ENCODE measurements at regions not wholly inside any gene's neighbourhood (a gene's known extent, or its start where the extent isn't known, plus 50 kb on each side); places are given as distances from the start of the nearest gene placed in this dataset.
A peak's percentile ranks its signal among the peaks of the same experiment; 100 is the strongest.
"Not testable (repeated sequence)": the region's sequence is repeated elsewhere in the genome, so short reads cannot be mapped to it uniquely, and the experiment has no call there.

DNA sequence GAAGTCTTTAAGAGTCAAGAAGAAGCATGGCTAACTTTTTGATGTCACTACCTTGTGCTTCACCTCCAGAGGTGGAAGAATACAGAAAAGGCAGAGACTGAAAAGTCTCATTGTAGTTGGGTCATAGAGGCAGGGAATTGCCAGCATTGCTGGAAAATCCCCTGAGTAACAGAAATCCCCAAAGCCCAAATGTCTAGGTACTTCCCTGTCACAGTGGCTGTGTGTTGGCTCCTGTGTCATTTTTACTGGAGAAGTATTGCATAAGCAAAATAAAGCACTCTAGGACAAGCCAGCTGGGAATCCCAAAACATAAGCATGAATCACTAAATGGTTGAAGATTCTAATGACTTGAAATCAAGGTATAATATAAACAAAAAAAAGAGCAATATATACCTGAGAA is 114.4 kb downstream of the KLRB1 start:
- H3K4me3 ChIP-seq; intact Hi-C loops (cut with DNase I; ENCODE audit: low total_unique reads); H3K4me1 ChIP-seq; H3K36me3 ChIP-seq; H3K27ac ChIP-seq; DNase-seq; H3K27me3 ChIP-seq; H3K9me3 ChIP-seq: not testable (repeated sequence)

DNA sequence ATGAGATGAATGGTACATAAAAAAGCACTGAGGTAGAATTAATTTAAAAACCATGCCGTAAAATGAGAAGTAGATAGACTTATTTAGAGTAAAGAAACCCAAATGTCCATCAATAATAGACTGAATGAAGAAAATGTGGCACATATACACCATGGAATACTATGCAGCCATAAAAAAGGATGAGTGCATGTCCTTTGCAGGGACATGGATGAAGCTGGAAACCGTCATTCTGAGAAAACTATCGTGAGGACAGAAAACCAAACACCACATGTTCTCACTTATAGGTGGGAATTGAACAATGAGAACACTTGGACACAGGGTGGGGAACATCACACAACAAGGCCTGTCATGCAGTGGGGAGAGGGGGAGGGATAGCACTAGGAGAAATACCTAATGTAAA is 126.4 kb downstream of the KLRB1 start:
- intact Hi-C loops (cut with DNase I; ENCODE audit: low total_unique reads); H3K36me3 ChIP-seq: not testable (repeated sequence)

DNA sequence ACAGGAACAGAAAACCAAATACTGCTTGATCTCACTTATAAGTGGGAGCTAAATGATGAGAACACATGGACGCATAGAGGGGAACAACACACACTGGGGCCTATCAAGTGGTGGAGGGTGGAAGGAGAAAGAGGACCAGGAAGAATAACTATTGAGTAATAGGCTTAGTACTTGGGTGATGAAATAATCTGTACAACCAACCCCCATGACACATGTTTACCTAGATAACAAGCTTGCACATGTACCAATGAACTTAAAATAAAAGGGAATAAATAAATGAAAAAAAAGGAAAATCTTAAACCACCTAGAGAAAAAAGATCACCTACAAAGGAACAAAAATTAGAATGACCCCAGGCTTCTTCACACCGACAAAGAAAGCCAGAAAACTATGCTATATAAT is 133.5 kb downstream of the KLRB1 start:
- H3K36me3 ChIP-seq; DNase-seq; H3K4me1 ChIP-seq; intact Hi-C loops (cut with DNase I; ENCODE audit: low total_unique reads); H3K27me3 ChIP-seq; H3K27ac ChIP-seq; H3K4me3 ChIP-seq; H3K9me3 ChIP-seq: not testable (repeated sequence)
- WGBS, 5 donors, result 47 to 91% (median 75%) methylated on average over 2 of the region's 2 CpGs

More for the DNA sequence above, 126.4 kb downstream of the KLRB1 start:
- DNase-seq, H3K27ac ChIP-seq, H3K27me3 ChIP-seq, H3K9me3 ChIP-seq, H3K4me3 ChIP-seq, H3K4me1 ChIP-seq: not testable (repeated sequence)
- 92 to 98% (median 93%) methylated on average over 3 of the region's 3 CpGs; no CpG with 5 or more reads in 2 of the 5 donors for WGBS, 5 donors

DNA sequence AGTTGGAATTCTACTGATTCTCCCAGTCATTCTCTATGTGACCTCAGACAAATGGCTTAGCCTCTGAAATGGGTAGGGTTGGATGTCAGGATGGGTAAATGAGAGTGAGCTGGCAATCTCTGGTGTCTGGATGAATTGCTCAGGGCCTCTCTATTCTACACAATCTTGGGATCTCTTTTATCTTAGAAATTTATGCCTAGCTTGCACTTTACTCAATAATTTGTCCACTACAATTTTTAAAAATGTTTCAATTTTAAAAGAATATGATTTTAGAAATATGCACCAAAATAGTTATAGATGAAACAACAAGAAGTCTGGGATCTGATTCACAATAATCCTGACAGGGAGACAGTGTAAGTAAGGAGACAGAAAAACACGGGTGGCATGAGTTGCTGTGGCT is 134.1 kb downstream of the KLRB1 start:
- H3K4me1 ChIP-seq; intact Hi-C loops (cut with DNase I; ENCODE audit: low total_unique reads); DNase-seq; H3K9me3 ChIP-seq; H3K36me3 ChIP-seq; H3K4me3 ChIP-seq; H3K27me3 ChIP-seq; H3K27ac ChIP-seq: not testable (repeated sequence)
- WGBS, 5 donors, result 94 to 100% (median 100%) methylated on average over 1 of the region's 1 CpG

DNA sequence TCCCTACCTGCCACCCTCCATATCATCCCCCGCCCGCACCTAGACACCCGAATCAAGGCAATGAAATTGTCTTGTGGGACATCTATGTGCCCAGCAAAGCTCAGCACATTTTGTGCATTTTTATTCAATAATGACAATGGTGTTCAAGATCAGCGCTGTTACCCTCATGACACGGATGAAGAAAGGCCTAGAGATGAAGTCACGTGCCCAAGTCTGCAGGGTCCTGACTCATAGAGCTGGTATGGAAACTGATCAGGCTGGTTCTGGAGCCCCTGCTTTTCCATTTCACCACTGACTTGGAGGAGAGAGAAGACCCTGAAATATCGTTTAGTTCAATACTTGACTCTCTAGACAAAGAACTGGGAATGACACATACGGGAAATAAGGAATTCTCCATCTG is 136.2 kb downstream of the KLRB1 start:
- H3K36me3 ChIP-seq; H3K4me1 ChIP-seq; H3K4me3 ChIP-seq; H3K27me3 ChIP-seq; H3K9me3 ChIP-seq; DNase-seq; H3K27ac ChIP-seq; intact Hi-C loops (cut with DNase I; ENCODE audit: low total_unique reads): not testable (repeated sequence)
- WGBS, 5 donors, result 92 to 96% (median 94%) methylated on average over 6 to 8 of the region's 8 CpGs

DNA sequence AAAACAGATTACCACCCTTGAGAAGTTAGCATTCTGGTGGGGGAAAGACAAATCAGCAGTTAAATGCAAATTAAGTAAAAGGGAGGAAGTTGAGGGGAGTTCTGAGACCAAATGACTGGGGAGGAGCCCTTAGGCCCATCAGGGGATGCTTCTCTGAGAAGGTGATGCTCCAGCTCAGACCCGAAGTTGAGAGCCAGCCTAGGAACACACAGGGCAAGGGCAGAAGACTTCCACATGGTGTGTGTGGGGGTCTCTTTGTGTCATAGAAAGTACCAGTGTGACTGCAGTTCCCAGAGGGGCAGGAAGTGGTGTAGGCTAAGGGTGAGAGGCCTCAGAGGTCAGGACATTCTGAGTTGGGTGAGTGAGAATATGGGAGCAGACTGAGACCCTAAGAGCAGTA is 137.3 kb downstream of the KLRB1 start:
- H3K27ac ChIP-seq; H3K9me3 ChIP-seq; intact Hi-C loops (cut with DNase I; ENCODE audit: low total_unique reads); H3K4me1 ChIP-seq; DNase-seq; H3K36me3 ChIP-seq; H3K27me3 ChIP-seq; H3K4me3 ChIP-seq: not testable (repeated sequence)
- WGBS, 5 donors, result 71 to 84% (median 78%) methylated on average over 1 of the region's 1 CpG

DNA sequence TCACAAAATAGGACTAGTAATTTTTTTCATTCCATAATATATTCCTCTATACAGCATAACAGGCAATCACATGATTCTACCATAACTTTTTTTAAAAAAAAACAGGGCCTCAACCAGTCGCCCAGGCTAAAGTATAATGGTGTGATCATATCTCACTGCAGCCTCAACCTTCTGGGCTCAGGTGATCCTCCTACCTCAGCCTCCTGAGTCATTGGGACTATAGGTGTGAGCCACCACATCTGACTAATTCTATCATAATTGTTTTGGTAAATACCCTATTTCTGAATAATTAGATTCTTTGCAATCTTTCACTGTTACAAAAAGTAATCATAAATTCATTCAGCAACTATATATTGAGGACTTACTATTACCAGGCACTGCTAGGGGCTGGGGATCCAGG is 137.8 kb downstream of the KLRB1 start:
- H3K36me3 ChIP-seq; H3K27me3 ChIP-seq; H3K9me3 ChIP-seq; intact Hi-C loops (cut with DNase I; ENCODE audit: low total_unique reads); H3K4me1 ChIP-seq; H3K4me3 ChIP-seq; H3K27ac ChIP-seq; DNase-seq: not testable (repeated sequence)
- WGBS, 5 donors, result 0 to 92% (median 50%) methylated on average over 1 of the region's 1 CpG

DNA sequence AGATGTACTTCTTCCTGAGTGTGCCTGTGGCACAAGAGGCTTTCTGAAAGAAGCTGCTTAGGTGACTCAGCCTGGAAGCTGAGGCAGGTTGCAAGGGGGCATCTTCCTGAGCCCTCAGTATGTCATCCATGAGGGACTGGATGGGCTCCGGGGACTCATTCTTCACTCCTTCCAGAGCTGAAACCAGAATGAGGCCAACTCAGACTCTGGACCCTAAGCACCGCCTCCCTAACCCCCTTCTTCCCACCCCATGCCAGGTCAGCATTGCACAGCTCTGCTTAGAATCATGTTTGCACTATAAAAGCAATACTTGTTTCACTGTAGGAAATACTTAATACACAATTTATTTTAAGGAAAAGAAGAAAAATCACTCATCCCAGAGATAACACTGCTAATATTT is 138.3 kb downstream of the KLRB1 start:
- intact Hi-C loops (cut with DNase I; ENCODE audit: low total_unique reads), result not testable (repeated sequence)

DNA sequence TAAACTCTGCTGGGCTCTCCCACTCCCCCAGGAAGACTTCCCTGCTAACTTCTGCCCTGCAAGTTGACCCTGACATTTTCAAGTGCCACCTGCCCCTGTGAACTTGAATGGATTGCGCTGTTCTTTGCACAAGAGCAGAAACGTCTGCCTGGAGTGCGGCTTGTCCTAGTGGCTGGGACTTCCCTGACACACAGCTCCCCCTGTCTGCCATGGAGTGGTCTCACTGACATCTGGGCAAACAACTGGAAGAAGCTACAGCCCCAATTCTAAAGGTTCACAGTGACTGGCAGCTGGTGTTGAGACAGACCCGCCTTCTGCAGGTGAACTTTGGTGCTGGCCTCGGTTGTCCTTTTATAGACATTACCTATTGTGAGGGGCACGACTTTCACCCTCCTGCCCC is 138.7 kb downstream of the KLRB1 start:
- H3K9me3 ChIP-seq; H3K4me3 ChIP-seq; intact Hi-C loops (cut with DNase I; ENCODE audit: low total_unique reads): not testable (repeated sequence)

More for the DNA sequence above, 138.3 kb downstream of the KLRB1 start:
- WGBS, 5 donors, result 75 to 89% (median 84%) methylated on average over 2 of the region's 2 CpGs
- not testable (repeated sequence) for H3K4me1 ChIP-seq, H3K9me3 ChIP-seq, H3K27ac ChIP-seq, H3K4me3 ChIP-seq, H3K27me3 ChIP-seq, H3K36me3 ChIP-seq, DNase-seq

DNA sequence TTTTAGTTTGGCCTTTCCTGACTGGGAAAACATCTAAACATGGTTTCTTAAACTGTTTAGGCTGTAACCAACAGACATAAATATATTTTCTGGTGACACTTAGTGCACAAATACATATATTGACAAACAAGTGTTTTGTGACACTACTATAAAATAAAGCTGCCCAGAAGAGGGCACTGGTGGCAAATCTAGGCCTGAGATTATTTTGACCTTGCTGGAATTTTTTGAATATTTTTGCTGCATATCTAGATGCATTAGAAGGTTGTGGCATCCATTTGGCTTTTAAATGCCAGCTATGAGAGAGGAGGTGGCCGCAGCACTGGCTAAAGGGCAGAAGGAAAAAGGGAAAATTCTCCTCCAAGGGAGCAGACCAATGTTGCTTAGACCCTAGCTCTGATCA is 139.6 kb downstream of the KLRB1 start:
- H3K27ac ChIP-seq; H3K36me3 ChIP-seq; H3K27me3 ChIP-seq; intact Hi-C loops (cut with DNase I; ENCODE audit: low total_unique reads); DNase-seq; H3K4me1 ChIP-seq; H3K4me3 ChIP-seq; H3K9me3 ChIP-seq: not testable (repeated sequence)
- WGBS, 5 donors, result 71 to 100% (median 91%) methylated on average over 1 of the region's 1 CpG

More for the DNA sequence above, 138.7 kb downstream of the KLRB1 start:
- TF ChIP-seq, protein P1, sequence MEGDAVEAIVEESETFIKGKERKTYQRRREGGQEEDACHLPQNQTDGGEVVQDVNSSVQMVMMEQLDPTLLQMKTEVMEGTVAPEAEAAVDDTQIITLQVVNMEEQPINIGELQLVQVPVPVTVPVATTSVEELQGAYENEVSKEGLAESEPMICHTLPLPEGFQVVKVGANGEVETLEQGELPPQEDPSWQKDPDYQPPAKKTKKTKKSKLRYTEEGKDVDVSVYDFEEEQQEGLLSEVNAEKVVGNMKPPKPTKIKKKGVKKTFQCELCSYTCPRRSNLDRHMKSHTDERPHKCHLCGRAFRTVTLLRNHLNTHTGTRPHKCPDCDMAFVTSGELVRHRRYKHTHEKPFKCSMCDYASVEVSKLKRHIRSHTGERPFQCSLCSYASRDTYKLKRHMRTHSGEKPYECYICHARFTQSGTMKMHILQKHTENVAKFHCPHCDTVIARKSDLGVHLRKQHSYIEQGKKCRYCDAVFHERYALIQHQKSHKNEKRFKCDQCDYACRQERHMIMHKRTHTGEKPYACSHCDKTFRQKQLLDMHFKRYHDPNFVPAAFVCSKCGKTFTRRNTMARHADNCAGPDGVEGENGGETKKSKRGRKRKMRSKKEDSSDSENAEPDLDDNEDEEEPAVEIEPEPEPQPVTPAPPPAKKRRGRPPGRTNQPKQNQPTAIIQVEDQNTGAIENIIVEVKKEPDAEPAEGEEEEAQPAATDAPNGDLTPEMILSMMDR (IDR thresholded peaks at IDR 0.05), result peak in 4 of 7 experiments; percentile 16 to 47 (median 28)
- 34 to 50% (median 46%) methylated on average over 5 to 6 of the region's 6 CpGs for WGBS, 5 donors
- H3K4me1 ChIP-seq, H3K36me3 ChIP-seq, H3K27me3 ChIP-seq, H3K27ac ChIP-seq: not testable (repeated sequence)
- DNase-seq, result peak; percentile 40 to 83
